Peyer's patch (tissue), 4 donors: ENCODE measurements at regions not wholly inside any gene's neighbourhood (a gene's known extent, or its start where the extent isn't known, plus 50 kb on each side); places are given as distances from the start of the nearest gene placed in this dataset.

ENCODE experiments used
- POLR2A ChIP-seq, 2 donors: fragments of 450-650 bp; IDR thresholded peaks; one replicate each; pipeline ENCODE4 v1.5.1; 2017; ENCODE audit warnings: antibody characterized with exemption in 2 of 2, mild to moderate bottlenecking in 2 of 2, moderate library complexity in 2 of 2
- TF ChIP-seq, protein P1 (sequence below), 6 experiments: fragments of 450-650 bp in 4 of 6; fragments of 200-600 bp in 2 of 6; sonication (generic) in 1 of 6; IDR thresholded peaks; one replicate each; pipeline ENCODE4 v1.5.1; 2017 to 2019; ENCODE audit warnings: antibody characterized with exemption in 6 of 6, mild to moderate bottlenecking in 3 of 6, moderate library complexity in 1 of 6

DNA sequence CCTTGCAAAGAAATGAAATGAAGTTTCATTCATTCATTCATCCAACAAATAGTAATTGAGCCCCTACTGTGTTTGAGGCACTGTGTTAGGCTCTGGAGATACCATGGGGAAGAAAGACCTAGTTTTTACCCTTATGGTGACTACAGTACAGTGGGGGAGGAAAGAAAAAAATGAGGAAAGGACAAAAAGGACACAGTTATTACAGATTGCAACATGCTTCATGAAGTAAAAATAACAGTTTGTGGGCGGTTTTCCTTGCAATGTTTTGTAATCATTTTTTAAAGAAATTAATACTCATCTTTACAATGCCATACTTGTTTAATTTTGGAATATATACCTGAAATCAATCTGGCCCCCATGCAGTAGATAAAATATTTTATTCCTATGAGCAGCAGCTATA lies 120.3 kb downstream of the TM2D1 start:
- TF ChIP-seq, protein P1, sequence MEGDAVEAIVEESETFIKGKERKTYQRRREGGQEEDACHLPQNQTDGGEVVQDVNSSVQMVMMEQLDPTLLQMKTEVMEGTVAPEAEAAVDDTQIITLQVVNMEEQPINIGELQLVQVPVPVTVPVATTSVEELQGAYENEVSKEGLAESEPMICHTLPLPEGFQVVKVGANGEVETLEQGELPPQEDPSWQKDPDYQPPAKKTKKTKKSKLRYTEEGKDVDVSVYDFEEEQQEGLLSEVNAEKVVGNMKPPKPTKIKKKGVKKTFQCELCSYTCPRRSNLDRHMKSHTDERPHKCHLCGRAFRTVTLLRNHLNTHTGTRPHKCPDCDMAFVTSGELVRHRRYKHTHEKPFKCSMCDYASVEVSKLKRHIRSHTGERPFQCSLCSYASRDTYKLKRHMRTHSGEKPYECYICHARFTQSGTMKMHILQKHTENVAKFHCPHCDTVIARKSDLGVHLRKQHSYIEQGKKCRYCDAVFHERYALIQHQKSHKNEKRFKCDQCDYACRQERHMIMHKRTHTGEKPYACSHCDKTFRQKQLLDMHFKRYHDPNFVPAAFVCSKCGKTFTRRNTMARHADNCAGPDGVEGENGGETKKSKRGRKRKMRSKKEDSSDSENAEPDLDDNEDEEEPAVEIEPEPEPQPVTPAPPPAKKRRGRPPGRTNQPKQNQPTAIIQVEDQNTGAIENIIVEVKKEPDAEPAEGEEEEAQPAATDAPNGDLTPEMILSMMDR (IDR thresholded peaks at IDR 0.05), result no peak
- TF ChIP-seq POLR2A (IDR thresholded peaks at IDR 0.05), result no peak
